ENCODE measurements at regions not wholly inside any gene's neighbourhood (a gene's known extent, or its start where the extent isn't known, plus 50 kb on each side); places are given as distances from the start of the nearest gene placed in this dataset.
A peak's percentile ranks its signal among the peaks of the same experiment; 100 is the strongest.
"Not testable (repeated sequence)": the region's sequence is repeated elsewhere in the genome, so short reads cannot be mapped to it uniquely, and the experiment has no call there.

- H3K4me1 ChIP-seq (replicated peaks in 1 of 2) = peaks cover under 1 to 12% of the 10 kb centered on the region in 2 donors
- WGBS, 10 experiments = 85 to 100% (median 100%) methylated on average over 1 to 2 of the region's 2 CpGs; no CpG with 5 or more reads in 2 of the 10 experiments
- H3K27ac ChIP-seq = no peak overlapping the region
- ATAC-seq (replicated peaks in 6 of 8) = no peak
- no peak overlapping the region for H3K4me3 ChIP-seq
- in situ Hi-C loops (cut with MboI; ENCODE audit: low pct_unique_long_range_greater_than_20kb in 2 of 9, low sequenced_read_pairs in 9 of 9, unreplicated experiment in 9 of 9) = no loop called here
Measured at GRCh38 chr3:194045919-194046318, 90.0 kb upstream of the HES1 start.

- ATAC-seq (replicated peaks in 6 of 8) = peak in 1 of 8 experiments; percentile 44
- Histone ChIP-seq H3K4me1 (replicated peaks in 1 of 2) (peaks cover 0 to 6% of the 10 kb centered on the region in 2 donors), H3K27ac (no peak overlapping the region), H3K4me3 (no peak overlapping the region)
- 80 to 100% (median 100%) methylated on average over 1 of the region's 1 CpG; no CpG with 5 or more reads in 7 of the 10 experiments for WGBS, 10 experiments
- in situ Hi-C loops (cut with MboI; ENCODE audit: low pct_unique_long_range_greater_than_20kb in 2 of 9, low sequenced_read_pairs in 9 of 9, unreplicated experiment in 9 of 9) = no loop called here
Measured at GRCh38 chr3:194046531-194046930, 89.4 kb upstream of the HES1 start.

- in situ Hi-C loops (cut with MboI; ENCODE audit: low pct_unique_long_range_greater_than_20kb in 2 of 9, low sequenced_read_pairs in 9 of 9, unreplicated experiment in 9 of 9) = no loop called here
- Histone ChIP-seq H3K4me1 (replicated peaks in 1 of 2) (peaks cover 0 to 5% of the 10 kb centered on the region in 2 donors), H3K4me3 (no peak overlapping the region), H3K27ac (no peak overlapping the region)
- ATAC-seq (replicated peaks in 6 of 8) = peak; percentile 64 to 87 (median 80)
- 10 to 85% (median 57%) methylated on average over 1 to 2 of the region's 4 CpGs; no CpG with 5 or more reads in 2 of the 10 experiments for WGBS, 10 experiments
Measured at GRCh38 chr3:194046995-194047645, 88.8 kb upstream of the HES1 start.

GRCh38 chr3:194049394-194049793, 86.6 kb upstream of the HES1 start:
- Histone ChIP-seq H3K4me1 (replicated peaks in 1 of 2) (peaks cover 0 to 5% of the 10 kb centered on the region in 2 donors), H3K27ac (no peak overlapping the region), H3K4me3 (no peak overlapping the region)
- 83 to 100% (median 100%) methylated on average over 1 of the region's 1 CpG; no CpG with 5 or more reads in 3 of the 10 experiments for WGBS, 10 experiments
- in situ Hi-C loops (cut with MboI; ENCODE audit: low pct_unique_long_range_greater_than_20kb in 2 of 9, low sequenced_read_pairs in 9 of 9, unreplicated experiment in 9 of 9) = no loop called here
- ATAC-seq (replicated peaks in 6 of 8) = no peak

- in situ Hi-C loops (cut with MboI; ENCODE audit: low pct_unique_long_range_greater_than_20kb in 2 of 9, low sequenced_read_pairs in 9 of 9, unreplicated experiment in 9 of 9) = no loop called here
- 20 to 100% (median 88%) methylated on average over 1 of the region's 1 CpG; no CpG with 5 or more reads in 1 of the 10 experiments for WGBS, 10 experiments
- Histone ChIP-seq H3K4me3 (no peak overlapping the region), H3K27ac (no peak overlapping the region), H3K4me1 (replicated peaks in 1 of 2) (peaks cover 0 to 5% of the 10 kb centered on the region in 2 donors)
- ATAC-seq (replicated peaks in 6 of 8) = no peak
Measured at GRCh38 chr3:194050782-194051320, 85.1 kb upstream of the HES1 start.

- WGBS, 10 experiments = 67 to 100% (median 83%) methylated on average over 1 to 2 of the region's 2 CpGs; no CpG with 5 or more reads in 1 of the 10 experiments
- Histone ChIP-seq H3K4me3 (no peak overlapping the region), H3K27ac (no peak overlapping the region), H3K4me1 (replicated peaks in 1 of 2) (peaks cover 0 to 5% of the 10 kb centered on the region in 2 donors)
- in situ Hi-C loops (cut with MboI; ENCODE audit: low pct_unique_long_range_greater_than_20kb in 2 of 9, low sequenced_read_pairs in 9 of 9, unreplicated experiment in 9 of 9) = no loop called here
- ATAC-seq (replicated peaks in 6 of 8) = no peak
Measured at GRCh38 chr3:194051366-194052149, 84.4 kb upstream of the HES1 start.

- H3K27ac ChIP-seq = no peak overlapping the region
- no peak overlapping the region for H3K4me3 ChIP-seq
- 60 to 100% (median 90%) methylated on average over 2 to 4 of the region's 4 CpGs; no CpG with 5 or more reads in 1 of the 10 experiments for WGBS, 10 experiments
- ATAC-seq (replicated peaks in 6 of 8) = no peak
- H3K4me1 ChIP-seq (replicated peaks in 1 of 2) = peaks cover 6 to 11% of the 10 kb centered on the region in 2 donors
- in situ Hi-C loops (cut with MboI; ENCODE audit: low pct_unique_long_range_greater_than_20kb in 2 of 9, low sequenced_read_pairs in 9 of 9, unreplicated experiment in 9 of 9) = no loop called here
Measured at GRCh38 chr3:194053136-194053535, 82.8 kb upstream of the HES1 start.

GRCh38 chr3:194054016-194054415, 81.9 kb upstream of the HES1 start:
- 33 to 100% (median 100%) methylated on average over 1 to 2 of the region's 2 CpGs; no CpG with 5 or more reads in 2 of the 10 experiments for WGBS, 10 experiments
- in situ Hi-C loops (cut with MboI; ENCODE audit: low pct_unique_long_range_greater_than_20kb in 2 of 9, low sequenced_read_pairs in 9 of 9, unreplicated experiment in 9 of 9) = no loop called here
- H3K4me1 ChIP-seq (replicated peaks in 1 of 2) = peaks cover 15 to 16% of the 10 kb centered on the region in 2 donors
- H3K4me3 ChIP-seq = no peak overlapping the region
- no peak for ATAC-seq (replicated peaks in 6 of 8)
- no peak overlapping the region for H3K27ac ChIP-seq

GRCh38 chr3:194054540-194054939, 81.4 kb upstream of the HES1 start:
- H3K4me3 ChIP-seq = no peak overlapping the region
- in situ Hi-C loops (cut with MboI; ENCODE audit: low pct_unique_long_range_greater_than_20kb in 2 of 9, low sequenced_read_pairs in 9 of 9, unreplicated experiment in 9 of 9) = no loop called here
- no peak overlapping the region for H3K27ac ChIP-seq
- WGBS, 10 experiments = 80 to 100% (median 82%) methylated on average over 1 to 5 of the region's 5 CpGs; no CpG with 5 or more reads in 3 of the 10 experiments
- ATAC-seq (replicated peaks in 6 of 8) = no peak
- peaks cover 15 to 16% of the 10 kb centered on the region in 2 donors for H3K4me1 ChIP-seq (replicated peaks in 1 of 2)

- H3K4me3 ChIP-seq = no peak overlapping the region
- in situ Hi-C loops (cut with MboI; ENCODE audit: low pct_unique_long_range_greater_than_20kb in 2 of 9, low sequenced_read_pairs in 9 of 9, unreplicated experiment in 9 of 9) = no loop called here
- peaks cover 17 to 18% of the 10 kb centered on the region in 2 donors for H3K4me1 ChIP-seq (replicated peaks in 1 of 2)
- no peak overlapping the region for H3K27ac ChIP-seq
- 86 to 100% (median 89%) methylated on average over 1 to 2 of the region's 3 CpGs; no CpG with 5 or more reads in 6 of the 10 experiments for WGBS, 10 experiments
- no peak for ATAC-seq (replicated peaks in 6 of 8)
Measured at GRCh38 chr3:194054961-194055360, 81.0 kb upstream of the HES1 start.

GRCh38 chr3:194056323-194056722, 79.6 kb upstream of the HES1 start:
- H3K4me3 ChIP-seq; in situ Hi-C loops (cut with MboI; ENCODE audit: low pct_unique_long_range_greater_than_20kb in 2 of 9, low sequenced_read_pairs in 9 of 9, unreplicated experiment in 9 of 9); ATAC-seq (replicated peaks in 6 of 8); H3K27ac ChIP-seq: not testable (repeated sequence)
- WGBS, 10 experiments = 85 to 100% (median 100%) methylated on average over 1 to 4 of the region's 15 CpGs; no CpG with 5 or more reads in 7 of the 10 experiments
- peaks cover 18 to 19% of the 10 kb centered on the region in 2 donors for H3K4me1 ChIP-seq (replicated peaks in 1 of 2)

- WGBS, 10 experiments = 80 to 100% (median 93%) methylated on average over 1 to 7 of the region's 16 CpGs; no CpG with 5 or more reads in 6 of the 10 experiments
- in situ Hi-C loops (cut with MboI; ENCODE audit: low pct_unique_long_range_greater_than_20kb in 2 of 9, low sequenced_read_pairs in 9 of 9, unreplicated experiment in 9 of 9) = no loop called here
- no peak overlapping the region for H3K27ac ChIP-seq
- ATAC-seq (replicated peaks in 6 of 8) = no peak
- no peak overlapping the region for H3K4me3 ChIP-seq
- peaks cover 18 to 19% of the 10 kb centered on the region in 2 donors for H3K4me1 ChIP-seq (replicated peaks in 1 of 2)
Measured at GRCh38 chr3:194056731-194057415, 79.1 kb upstream of the HES1 start.
